Epithelial cell of esophagus (primary cell): ENCODE measurements at regions not wholly inside any gene's neighbourhood (a gene's known extent, or its start where the extent isn't known, plus 50 kb on each side); places are given as distances from the start of the nearest gene placed in this dataset.

Source experiments
- DNase-seq: peaks from one replicate; pipeline ENCODE4 v3.0.0; 2010; ENCODE audit warnings: low read depth
- H3K4me3 ChIP-seq: 2 replicates; pipeline ENCODE4 v1.5.1; 2011; ENCODE audit warnings: mild to moderate bottlenecking, low read length, control low read depth
- CTCF ChIP-seq: IDR thresholded peaks from 2 replicates; pipeline ENCODE4 v1.5.1; 2011; ENCODE audit warnings: low read depth, mild to moderate bottlenecking, low read length, control low read depth, inconsistent platforms; ENCODE audit not compliant: insufficient read depth; ENCODE audit errors: missing control alignments

- TF ChIP-seq CTCF = no peak
- DNase-seq = no peak
- H3K4me3 ChIP-seq = no peak overlapping the region
These were observed 1020.4 kb downstream of the FSTL5 start for GRCh38 chr4:161143375-161143774.

GRCh38 chr4:161134795-161135194, 1029.0 kb downstream of the FSTL5 start:
- no peak for TF ChIP-seq CTCF
- no peak for DNase-seq
- H3K4me3 ChIP-seq = no peak overlapping the region

GRCh38 chr4:161133586-161134276, 1030.1 kb downstream of the FSTL5 start:
- no peak for TF ChIP-seq CTCF
- DNase-seq = no peak
- H3K4me3 ChIP-seq = no peak overlapping the region

GRCh38 chr4:161132715-161133425, 1030.9 kb downstream of the FSTL5 start:
- H3K4me3 ChIP-seq = no peak overlapping the region
- no peak for DNase-seq
- TF ChIP-seq CTCF = no peak

GRCh38 chr4:161121451-161121850, 1042.3 kb downstream of the FSTL5 start:
- DNase-seq = peak; percentile 13

GRCh38 chr4:161101881-161102280, 1061.9 kb downstream of the FSTL5 start:
- peak; percentile 1 for DNase-seq
- H3K4me3 ChIP-seq = no peak overlapping the region
- no peak for TF ChIP-seq CTCF

More at GRCh38 chr4:161121451-161121850, 1042.3 kb downstream of the FSTL5 start:
- TF ChIP-seq CTCF = no peak
- H3K4me3 ChIP-seq = no peak overlapping the region
